GM19043 (cell line): ENCODE measurements at regions not wholly inside any gene's neighbourhood (a gene's known extent, or its start where the extent isn't known, plus 50 kb on each side); places are given as distances from the start of the nearest gene placed in this dataset.
"Not testable (repeated sequence)": the region's sequence is repeated elsewhere in the genome, so short reads cannot be mapped to it uniquely, and the experiment has no call there.

ENCODE experiments used
- ATAC-seq: cut with Tn5 transposase; IDR thresholded peaks from one replicate; pipeline ENCODE4 v1.9.1; 2021; ENCODE audit warnings: low read depth; ENCODE audit not compliant: unreplicated experiment

DNA sequence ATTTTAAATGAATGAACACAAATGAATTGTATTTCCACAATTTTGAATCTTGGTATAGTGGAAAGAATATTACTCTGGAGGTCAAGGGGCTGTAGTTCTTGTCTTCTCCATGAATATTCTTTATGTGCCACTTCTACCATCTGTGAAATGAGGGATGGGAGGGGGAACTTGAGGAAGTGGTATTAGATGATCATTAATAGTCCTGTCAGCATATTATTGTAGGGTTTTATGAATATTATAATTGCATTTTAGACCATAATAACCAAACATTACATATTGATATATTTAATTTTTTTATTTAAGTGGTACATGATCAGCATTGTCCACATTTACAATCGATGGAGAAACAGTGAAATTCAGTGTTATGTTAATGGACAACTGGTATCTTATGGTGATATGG is 205.8 kb downstream of the CCDC74A start:
- ATAC-seq: not testable (repeated sequence)

DNA sequence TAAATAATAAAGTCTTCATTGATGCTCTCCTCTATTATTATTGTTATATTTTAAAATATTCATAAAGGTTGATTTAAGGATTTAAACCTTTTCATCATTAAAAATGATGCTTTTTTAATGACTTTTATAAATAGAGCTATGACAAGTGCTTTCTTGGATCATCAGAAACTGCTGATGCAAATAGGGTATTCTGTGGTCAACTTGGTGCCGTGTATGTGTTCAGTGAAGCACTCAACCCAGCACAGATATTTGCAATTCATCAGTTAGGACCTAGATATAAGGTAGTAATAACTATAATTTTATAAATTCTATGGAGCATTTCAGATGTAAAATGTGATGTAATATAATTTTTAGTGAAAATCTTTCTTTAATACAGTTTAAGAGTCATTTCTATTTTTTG is 208.7 kb downstream of the CCDC74A start:
- ATAC-seq: peak; percentile 71

GRCh38 chr2:131738533-131738932 is 210.8 kb downstream of the CCDC74A start:
- not testable (repeated sequence) for ATAC-seq

DNA sequence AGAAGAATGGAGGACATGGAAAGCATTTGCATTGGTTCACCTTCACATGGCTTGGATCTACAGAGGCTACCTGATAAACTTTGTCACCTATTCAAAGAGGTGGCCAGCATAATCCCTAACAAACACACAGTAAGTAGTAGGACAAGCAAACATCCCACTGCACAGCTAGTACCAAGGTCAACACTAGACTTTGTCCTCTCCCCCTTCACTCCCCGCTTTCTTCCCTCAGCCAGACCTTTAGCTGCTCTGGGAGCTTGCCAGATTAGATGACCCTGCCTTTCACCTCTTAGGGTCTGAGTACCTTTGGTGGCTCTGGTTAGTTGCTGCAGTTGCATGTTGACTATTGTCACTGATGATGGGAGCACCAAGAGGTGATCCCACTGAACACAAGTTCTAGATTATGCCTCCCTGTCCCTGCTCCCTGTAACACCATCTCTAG is 211.3 kb downstream of the CCDC74A start:
- not testable (repeated sequence) for ATAC-seq

DNA sequence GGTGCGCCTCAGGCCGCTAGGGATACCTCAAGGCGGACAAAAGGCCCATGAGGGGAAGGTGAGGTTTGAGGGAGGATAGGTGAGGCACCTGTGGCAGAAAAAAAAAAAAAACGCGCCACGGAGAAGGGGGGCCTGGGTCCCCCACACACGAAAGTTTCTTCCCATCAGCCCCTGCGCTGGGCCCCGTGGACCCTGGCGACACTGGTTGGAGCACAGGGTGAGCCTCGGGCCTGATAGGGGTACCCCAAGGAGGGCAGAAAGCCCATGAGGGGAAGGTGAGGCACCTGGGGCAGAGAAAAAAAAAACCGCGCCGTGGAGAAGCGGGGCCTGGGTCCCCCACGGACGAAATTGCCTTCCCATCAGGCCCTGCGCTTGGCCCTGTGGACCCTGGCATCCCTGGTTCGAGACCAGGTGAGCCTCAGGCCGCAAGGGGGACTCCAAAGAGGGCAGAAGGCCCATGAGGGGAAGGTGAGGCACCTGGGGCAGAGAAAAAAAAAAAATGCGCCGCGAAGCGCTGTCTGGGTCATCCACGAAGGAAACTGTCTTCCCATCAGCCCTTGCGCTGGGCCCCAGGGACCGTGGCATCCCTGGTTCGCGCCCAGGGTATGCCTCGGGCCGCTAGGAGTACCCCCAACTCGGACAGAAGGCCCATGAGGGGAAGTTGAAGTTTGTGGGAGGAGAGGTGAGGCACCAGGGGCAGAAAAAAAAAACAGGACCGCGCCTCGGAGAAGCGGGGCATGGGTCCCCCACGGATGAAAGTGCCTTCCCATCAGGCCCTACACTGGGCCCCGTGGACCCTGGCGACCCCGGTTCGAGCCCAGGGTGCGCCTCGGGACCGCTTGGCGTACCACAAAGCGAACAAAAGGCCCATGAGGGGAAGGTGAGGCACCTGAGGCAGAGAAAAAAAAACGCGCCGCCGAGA is 226.2 kb downstream of the CCDC74A start:
- ATAC-seq: no peak

DNA sequence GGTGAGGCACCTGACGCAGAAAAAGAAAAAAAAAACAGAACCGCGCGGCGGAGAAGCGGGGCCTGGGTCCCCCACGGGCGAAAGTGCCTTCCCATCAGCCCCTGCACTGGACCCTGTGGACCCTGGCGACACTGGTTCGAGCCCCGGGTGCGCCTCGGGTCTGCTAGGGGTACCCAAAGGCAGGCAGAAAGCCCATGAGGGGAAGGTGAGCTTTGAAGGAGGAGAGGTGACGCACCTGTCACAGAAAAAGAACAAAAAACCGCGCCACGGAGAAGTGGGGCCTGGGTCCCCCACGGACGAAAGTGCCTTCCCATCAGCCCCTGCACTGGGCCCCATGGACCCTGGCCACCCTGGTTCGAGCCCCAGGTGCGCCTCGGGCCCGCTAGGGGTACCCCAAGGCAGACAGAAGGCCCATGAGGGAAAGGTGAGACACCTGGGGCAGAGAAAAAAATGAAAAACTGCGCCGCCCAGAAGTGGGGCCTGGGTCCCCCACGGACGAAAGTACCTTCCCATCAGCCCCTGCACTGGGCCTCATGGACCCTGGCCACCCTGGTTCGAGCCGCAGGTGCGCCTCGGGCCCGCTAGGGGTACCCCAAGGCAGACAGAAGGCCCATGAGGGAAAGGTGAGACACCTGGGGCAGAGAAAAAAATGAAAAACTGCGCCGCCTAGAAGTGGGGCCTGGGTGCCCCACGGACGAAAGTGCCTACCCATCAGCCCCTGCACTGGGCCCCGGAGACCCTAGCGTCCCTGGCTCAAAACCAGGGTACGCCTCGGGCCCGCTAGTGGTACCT is 227.4 kb downstream of the CCDC74A start:
- ATAC-seq: no peak

DNA sequence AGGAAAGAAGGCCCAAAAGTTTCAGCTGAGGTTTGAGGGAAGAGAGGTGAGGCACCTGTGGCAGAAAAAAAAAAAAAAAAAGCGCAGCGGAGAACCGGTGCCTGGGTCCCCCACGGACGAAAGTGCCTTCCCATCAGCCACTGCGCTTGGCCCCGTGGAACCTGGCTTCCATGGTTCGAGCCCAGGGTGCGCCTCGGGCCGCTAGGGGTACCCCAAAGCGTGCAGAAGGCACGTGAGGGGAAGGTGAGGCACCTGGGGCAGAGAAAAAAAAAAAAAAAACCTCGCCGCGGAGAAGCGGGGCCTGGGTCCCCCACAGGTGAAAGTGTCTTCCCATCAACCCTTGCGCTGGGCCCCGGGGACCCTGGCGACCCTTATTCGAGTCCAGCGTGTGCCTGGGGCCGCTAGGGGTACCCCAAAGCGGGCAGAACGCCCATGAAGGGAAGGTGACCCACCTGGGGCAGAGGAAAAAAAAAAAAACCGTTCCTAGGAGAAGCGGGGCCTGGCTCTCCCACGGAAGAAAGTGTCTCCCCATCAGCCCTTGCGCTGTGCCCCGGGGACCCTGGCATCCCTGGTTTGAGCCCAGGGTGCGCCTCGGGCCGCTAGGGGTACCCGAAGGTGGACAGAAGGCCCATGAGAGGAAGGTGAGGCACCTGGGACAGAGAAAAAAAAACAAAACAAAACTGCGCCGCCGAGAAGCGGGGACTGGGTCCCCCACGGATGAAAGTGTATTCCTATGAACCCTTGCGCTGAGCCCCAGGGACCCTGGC is 228.6 kb downstream of the CCDC74A start:
- ATAC-seq: no peak

DNA sequence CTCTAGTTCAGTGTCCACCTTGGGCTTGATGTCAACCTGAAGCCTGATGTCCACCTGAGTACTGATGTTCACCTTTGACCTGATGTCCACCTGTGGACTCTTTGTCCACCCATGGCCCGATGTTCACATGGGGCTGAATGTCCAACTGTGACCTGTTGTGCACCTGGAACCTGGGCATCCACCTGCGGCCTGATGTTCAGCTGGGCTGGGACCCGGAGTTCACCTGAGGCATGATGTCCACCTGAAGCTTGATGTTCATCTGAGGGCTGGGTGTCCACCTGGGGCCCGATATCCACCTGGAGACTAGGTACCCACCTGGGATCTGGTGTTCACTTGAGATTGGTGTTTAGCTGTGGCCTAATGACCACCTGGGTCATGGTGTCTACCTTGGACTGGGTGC is 231.3 kb downstream of the CCDC74A start:
- not testable (repeated sequence) for ATAC-seq

DNA sequence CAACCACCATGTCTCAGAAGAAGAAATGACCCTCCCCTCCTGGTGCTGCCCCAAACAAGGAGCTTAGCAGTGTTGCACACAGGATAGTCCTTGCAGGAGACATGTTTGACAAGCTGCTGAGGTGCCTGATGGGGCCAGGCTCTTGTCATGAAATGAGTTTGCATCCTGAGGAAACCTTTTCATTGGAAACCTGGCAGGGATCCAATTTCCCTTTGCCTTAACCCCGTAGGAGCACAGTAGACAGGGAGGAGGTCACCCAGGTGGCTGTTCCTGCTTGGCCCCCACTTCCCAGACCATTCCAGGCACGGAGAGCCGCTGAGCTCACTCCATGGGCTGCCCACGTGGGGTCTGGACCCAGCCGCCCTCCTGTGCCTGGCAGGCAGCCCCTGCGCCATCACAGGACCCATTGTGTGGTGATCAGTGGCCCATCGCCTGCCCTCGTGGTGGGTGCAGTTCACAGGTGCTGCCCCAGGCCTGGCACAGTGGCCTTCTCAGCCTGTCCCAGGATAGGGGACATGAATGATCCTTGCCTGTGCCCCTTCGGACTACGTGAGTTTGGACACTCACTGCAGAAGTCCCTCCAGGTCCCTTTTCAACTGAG is 247.4 kb downstream of the CCDC74A start:
- ATAC-seq: not testable (repeated sequence)

- not testable (repeated sequence) for ATAC-seq
Observed at GRCh38 chr2:131775903-131776506, 248.3 kb downstream of the CCDC74A start.

DNA sequence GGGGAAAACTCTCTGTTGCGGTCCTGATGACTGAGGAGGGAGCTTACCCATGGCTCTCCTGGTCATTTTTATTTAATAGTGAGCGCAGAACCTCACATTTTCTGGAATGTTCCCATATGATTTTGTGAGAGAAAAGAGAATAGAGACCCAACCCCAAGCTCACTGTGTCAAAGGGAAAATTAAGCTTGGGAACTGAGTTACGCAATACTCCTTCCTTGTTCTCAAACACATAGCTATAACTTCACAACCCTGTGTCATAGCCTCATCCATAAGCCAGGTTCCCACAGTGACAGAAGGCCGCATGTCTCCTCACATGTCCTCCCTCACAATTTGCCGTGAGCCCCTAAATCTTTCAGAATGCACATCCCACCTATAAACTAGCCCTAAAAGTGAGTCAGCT is 252.8 kb downstream of the CCDC74A start:
- ATAC-seq: not testable (repeated sequence)

DNA sequence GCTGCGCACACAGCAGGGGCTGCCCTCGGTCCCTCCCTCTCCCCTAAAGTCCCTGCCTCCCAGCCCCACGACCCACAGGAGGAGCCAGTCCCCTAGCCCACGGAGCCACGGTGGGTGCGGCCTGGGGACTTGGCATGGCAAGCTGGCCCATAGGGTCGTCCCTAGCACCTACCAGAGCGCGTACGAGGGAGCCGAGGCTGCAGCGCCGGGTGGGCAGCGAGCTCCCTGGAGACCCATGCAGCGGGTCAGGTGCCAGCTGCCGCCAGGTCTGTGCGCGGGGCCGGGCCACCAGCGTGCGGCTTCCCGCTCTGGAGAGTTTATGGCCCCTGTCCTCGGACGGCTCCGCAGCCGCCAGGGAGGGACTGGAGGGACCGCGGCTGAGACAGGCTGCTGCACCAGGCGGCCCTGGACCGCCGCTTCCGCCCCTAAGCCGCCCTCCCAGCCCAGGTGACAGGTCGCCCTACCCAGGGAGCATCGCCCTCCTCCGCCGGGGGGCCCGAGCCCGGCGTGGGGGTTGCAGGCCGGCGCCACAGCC is 273.6 kb downstream of the CCDC74A start:
- ATAC-seq: peak; percentile 8

- peak; percentile 92 for ATAC-seq
Observed at GRCh38 chr2:131801745-131802350, 274.2 kb downstream of the CCDC74A start.

GRCh38 chr2:131802351-131802836 is 274.7 kb downstream of the CCDC74A start:
- ATAC-seq: not testable (repeated sequence)

DNA sequence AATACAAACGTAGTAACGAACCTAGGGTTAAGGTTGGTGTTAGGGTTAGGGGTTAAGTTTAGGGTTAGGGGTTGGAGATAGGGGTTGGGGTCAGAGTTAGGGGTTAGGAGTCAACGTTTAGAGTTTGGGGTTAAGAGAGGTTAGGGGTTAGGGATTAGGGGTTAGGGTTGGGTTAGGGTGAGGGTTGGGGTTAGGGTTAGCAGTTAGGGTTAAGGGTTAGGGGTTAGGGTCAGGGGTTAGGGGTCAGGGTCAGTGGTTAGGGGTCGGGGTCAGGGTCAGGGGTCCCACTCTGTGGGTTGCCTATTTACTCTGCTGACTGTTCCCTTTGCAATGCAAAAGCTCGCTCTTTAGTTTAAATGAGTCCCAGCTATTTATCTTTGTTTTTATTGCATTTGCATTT is 275.5 kb downstream of the CCDC74A start:
- not testable (repeated sequence) for ATAC-seq

- not testable (repeated sequence) for ATAC-seq
Observed at GRCh38 chr2:131812605-131813004, 284.9 kb downstream of the CCDC74A start.

DNA sequence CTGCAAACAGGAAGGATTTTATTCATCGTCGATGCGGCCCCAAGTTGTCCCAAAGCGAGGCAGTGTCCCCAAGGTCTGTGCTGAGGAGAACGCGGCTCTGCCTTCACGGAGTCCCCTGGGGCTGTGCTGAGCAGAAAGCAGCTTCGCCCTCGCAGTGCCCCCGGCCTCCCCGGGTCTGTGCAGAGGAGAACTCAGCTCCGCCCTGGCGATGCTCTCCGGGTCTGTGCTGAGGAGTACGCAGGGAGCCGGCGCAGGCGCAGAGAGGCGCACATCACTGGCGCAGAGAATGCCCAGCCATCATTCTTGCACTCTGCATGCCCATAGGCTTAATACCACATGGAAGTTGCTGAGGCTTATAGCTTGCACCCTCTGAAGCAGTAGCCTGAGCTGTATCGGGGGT is 285.7 kb downstream of the CCDC74A start:
- ATAC-seq: not testable (repeated sequence)

GRCh38 chr2:131818267-131818973 is 290.7 kb downstream of the CCDC74A start:
- not testable (repeated sequence) for ATAC-seq
